Adipocyte (in vitro differentiated cells): ENCODE measurements at regions not wholly inside any gene's neighbourhood (a gene's known extent, or its start where the extent isn't known, plus 50 kb on each side); places are given as distances from the start of the nearest gene placed in this dataset.
"Not testable (repeated sequence)": the region's sequence is repeated elsewhere in the genome, so short reads cannot be mapped to it uniquely, and the experiment has no call there.

ENCODE experiments used
- DNase-seq: peaks from one replicate; pipeline ENCODE4 v3.0.0-alpha.2; 2015; ENCODE audit warnings: low read depth
- H3K27me3 ChIP-seq: replicated peaks from 2 replicates; pipeline ENCODE4 v1.7.0; 2013; ENCODE audit warnings: mild to moderate bottlenecking, low read length, moderate library complexity; ENCODE audit not compliant: control insufficient read depth, insufficient read depth
- H3K36me3 ChIP-seq: 2 replicates; pipeline ENCODE4 v1.7.0; 2013; ENCODE audit warnings: low read length, mild to moderate bottlenecking, moderate library complexity; ENCODE audit not compliant: control insufficient read depth, insufficient read depth, severe bottlenecking
- H3K4me1 ChIP-seq: 2 replicates; pipeline ENCODE4 v1.7.0; 2013; ENCODE audit warnings: mild to moderate bottlenecking, low read length, moderate library complexity; ENCODE audit not compliant: control insufficient read depth, insufficient read depth
- H3K4me3 ChIP-seq: 2 replicates; pipeline ENCODE4 v1.7.0; 2013; ENCODE audit warnings: mild to moderate bottlenecking, low read length, moderate library complexity
- H3K9ac ChIP-seq: 2 replicates; pipeline ENCODE4 v1.7.0; 2013; ENCODE audit warnings: mild to moderate bottlenecking, low read length, moderate library complexity
- H3K9me3 ChIP-seq: 2 replicates; pipeline ENCODE4 v1.7.0; 2013; ENCODE audit warnings: mild to moderate bottlenecking, low read length, moderate library complexity; ENCODE audit not compliant: control insufficient read depth

DNA sequence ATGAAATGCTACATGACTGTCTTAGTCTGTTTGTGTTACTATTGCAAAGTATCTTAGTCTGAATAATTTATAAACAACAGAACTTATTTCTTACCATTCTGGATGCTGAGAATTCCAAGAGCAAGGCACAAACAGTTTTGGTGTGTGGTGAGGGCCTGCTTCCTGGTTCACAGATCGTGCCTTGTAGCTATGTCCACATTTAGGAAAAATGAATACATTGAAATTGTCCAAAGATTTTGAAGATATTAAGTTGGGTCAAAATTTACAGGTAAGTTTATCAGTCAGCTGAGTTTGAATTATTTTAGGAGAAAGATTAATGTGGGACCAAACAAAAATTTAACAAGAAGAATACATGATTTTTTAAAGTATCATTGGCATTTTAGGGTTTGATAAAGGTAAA is 293.5 kb downstream of the LTN1 start:
- no peak for DNase-seq
- Histone ChIP-seq H3K9me3 (peaks cover 5% of the 10 kb centered on the region), H3K4me1 (peaks cover 36% of the 10 kb centered on the region), H3K9ac (peak overlapping the region; percentile 60), H3K4me3 (no peak overlapping the region), H3K27me3 (no peaks in the 10 kb centered on the region), H3K36me3 (no peaks in the 10 kb centered on the region)

DNA sequence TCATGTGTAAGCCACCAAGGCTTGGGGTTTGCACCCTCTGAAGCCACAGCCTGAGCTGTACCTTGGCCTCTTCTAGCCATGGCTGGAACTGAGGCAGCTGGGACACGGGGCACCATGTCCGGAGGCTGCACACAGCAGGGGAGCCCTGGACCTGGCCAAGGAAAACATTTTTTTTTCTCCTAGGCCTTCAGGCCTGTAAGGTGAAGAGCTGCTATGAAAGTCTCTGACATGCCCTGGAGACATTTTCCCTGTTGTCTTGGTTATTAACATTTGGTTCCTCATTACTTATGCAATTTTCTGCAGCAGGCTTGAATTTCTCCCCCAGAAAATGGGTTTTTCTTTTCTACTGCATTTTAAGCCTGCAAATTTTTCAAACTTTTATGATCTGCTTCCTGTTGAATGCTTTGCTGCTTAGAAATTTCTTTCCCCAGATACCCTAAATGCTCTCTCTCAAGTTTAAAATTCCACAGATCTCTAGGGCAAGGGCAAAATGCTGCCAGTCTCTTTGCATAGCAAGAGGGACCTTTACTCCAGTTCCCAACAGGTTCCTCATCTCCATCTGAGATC is 295.8 kb downstream of the LTN1 start:
- Histone ChIP-seq H3K9ac (no peak overlapping the region), H3K4me3 (no peak overlapping the region), H3K9me3 (no peaks in the 10 kb centered on the region), H3K27me3 (no peaks in the 10 kb centered on the region), H3K4me1 (peaks cover 35% of the 10 kb centered on the region), H3K36me3 (no peaks in the 10 kb centered on the region)
- no peak for DNase-seq

DNA sequence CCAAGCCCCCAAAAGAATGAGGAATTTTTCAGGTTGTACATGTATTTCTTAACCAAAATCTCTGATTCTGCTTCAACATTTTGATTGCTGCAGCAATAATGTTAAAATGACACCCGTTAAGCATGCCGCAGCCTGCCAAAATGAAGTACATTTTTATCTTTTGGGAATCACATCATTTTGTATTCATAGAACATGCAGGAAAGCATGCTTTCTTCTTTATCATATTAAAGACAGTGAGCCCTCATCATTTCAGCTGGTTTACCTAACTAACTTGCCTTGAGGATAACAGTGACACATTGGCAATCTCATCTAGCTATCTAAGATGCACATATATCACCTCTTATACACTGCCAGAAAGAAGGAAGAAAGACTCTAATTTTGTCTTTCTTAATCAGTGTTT is 299.2 kb downstream of the LTN1 start:
- DNase-seq = no peak
- no peak overlapping the region for H3K9ac ChIP-seq
- no peaks in the 10 kb centered on the region for H3K9me3 ChIP-seq
- H3K27me3 ChIP-seq = no peaks in the 10 kb centered on the region
- no peaks in the 10 kb centered on the region for H3K36me3 ChIP-seq
- peaks cover 12% of the 10 kb centered on the region for H3K4me1 ChIP-seq
- no peak overlapping the region for H3K4me3 ChIP-seq

DNA sequence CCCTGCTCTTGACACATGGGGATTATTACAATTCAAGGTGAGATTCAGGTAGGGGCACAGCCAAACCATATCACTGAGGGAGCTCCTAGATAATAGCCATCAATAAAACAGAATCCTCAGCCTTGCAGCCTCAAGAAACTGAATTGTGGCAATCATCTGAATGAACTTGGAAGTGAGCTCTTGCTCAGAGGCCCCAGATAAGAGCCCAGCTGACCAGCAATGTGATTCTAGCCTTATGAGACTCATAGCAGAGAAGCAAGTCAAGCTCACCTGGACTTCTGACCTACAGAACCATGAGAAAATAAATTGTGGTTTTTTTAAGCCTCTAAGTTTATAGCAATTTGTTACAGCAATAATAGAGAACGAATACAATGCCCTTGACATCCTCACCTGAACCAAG is 302.5 kb downstream of the LTN1 start:
- Histone ChIP-seq H3K36me3 (no peaks in the 10 kb centered on the region), H3K9ac (no peak overlapping the region), H3K9me3 (no peaks in the 10 kb centered on the region), H3K27me3 (no peaks in the 10 kb centered on the region), H3K4me1 (peaks cover 5% of the 10 kb centered on the region), H3K4me3 (no peak overlapping the region)
- DNase-seq = no peak

DNA sequence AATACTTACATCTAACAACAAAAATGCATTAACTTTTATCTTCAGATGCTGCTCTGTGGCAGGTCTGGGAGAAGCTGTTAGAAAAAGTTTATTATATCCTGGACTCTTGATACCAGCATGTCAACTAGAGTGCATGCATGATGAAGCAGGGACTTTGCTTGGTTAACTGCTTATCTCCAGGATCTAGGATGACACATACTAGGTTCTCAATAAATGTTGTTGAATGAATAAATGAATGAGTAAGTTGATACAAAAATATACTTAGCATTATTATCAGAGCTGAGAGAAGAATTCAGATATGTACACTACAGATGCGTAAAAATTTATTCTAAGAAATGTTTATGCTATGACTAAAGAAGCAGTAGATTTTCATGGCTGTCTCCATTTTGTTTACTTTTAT is 304.3 kb downstream of the LTN1 start:
- Histone ChIP-seq H3K9me3 (no peaks in the 10 kb centered on the region), H3K9ac (no peak overlapping the region), H3K27me3 (no peaks in the 10 kb centered on the region), H3K4me1 (peaks cover 23% of the 10 kb centered on the region), H3K36me3 (no peaks in the 10 kb centered on the region), H3K4me3 (no peak overlapping the region)
- no peak for DNase-seq

DNA sequence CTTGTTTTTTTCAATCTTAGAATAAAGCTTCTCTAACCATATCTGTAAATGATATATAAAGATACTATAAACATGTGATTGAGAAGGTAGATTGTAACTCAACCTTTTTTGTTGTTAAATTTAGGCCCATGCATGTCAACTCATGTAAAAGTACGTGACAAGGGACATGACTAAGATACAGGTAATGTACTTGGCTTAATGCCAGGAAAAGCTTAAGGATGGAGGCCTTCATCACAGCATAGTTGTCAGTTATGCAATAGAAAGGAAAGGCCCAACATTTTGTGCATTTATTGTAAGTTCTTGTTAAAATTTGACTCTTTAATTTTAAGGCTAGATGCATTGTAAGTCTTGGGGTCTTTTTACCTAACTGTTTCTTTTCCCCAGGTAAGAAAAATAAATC is 305.1 kb downstream of the LTN1 start:
- Histone ChIP-seq H3K9ac (no peak overlapping the region), H3K36me3 (no peaks in the 10 kb centered on the region), H3K4me1 (peaks cover 23% of the 10 kb centered on the region), H3K27me3 (no peaks in the 10 kb centered on the region), H3K9me3 (no peaks in the 10 kb centered on the region), H3K4me3 (no peak overlapping the region)
- no peak for DNase-seq

DNA sequence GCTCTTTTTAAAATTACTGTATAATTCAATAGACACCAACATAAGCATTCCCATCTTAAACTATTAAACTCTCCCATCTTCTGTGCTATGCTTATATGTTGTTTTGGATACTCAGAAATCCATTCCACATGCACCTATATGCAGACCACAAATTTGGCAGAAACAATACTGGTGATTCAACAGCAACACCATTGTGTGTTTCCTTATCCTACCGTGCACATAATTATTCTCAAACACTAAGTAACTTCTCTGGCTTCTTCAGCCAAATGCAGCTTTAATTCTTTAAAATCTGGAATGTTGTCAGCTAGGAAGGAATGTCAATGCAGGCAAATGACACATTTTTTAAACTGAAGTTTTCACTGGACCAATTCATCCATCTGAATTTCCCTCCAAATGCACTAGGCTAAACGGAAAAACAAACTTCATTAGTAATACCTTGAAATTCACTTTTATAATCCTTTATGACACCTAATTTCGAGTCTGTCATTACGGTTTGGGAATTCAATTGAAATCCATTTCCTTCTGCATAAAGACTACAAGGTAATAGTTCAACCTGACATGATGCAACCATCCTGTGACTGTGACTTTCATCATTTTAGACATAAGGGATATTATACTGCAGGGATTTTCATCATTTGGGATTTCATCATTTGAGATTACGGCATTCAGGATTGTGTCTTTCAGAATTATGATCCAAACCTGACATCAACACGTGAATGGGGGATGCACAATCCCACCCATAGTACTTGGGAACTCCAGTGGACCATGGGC is 308.5 kb downstream of the LTN1 start:
- Histone ChIP-seq H3K9me3 (no peaks in the 10 kb centered on the region), H3K4me3 (no peak overlapping the region), H3K27me3 (no peaks in the 10 kb centered on the region), H3K9ac (peak overlapping the region; percentile 17), H3K4me1 (peaks cover 23% of the 10 kb centered on the region), H3K36me3 (no peaks in the 10 kb centered on the region)
- no peak for DNase-seq

DNA sequence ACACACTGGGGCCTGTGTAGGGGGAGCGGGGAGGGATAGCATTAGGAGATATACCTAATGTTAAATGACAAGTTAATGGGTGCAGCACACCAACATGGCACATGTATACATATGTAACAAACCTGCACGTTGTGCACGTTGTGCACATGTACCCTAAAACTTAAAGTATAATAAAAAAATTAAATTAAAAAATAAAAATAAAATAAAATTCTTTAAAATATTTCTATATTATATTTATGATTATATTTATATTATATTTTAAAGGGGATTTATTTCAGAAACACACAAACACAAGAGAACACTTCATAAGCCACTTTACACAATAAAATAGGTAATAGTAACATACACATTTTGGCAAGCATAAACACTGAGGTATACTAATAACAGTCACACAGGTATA is 309.8 kb downstream of the LTN1 start:
- DNase-seq, H3K36me3 ChIP-seq, H3K9ac ChIP-seq, H3K4me3 ChIP-seq, H3K27me3 ChIP-seq, H3K9me3 ChIP-seq: not testable (repeated sequence)
- peaks cover 23% of the 10 kb centered on the region for H3K4me1 ChIP-seq

DNA sequence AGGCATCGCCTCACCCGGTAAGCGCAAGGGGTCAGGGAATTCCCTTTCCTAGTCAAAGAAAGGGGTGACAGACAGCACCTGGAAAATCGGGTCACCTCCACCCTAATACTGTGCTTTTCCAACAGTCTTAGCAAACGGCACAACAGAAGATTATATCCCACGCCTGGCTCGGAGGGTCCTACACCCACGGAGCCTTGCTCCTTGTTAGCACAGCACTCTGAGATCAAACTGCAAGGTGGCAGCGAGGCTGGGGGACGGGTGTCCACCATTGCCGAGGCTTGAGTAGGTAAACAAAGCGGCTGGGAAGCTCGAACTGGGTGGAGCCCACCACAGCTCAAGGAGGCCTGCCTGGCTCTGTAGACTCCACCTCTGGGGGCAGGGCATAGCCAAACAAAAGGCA is 315.6 kb downstream of the LTN1 start:
- H3K36me3 ChIP-seq, DNase-seq, H3K27me3 ChIP-seq, H3K9ac ChIP-seq, H3K4me3 ChIP-seq, H3K9me3 ChIP-seq: not testable (repeated sequence)
- peaks cover 25% of the 10 kb centered on the region for H3K4me1 ChIP-seq

DNA sequence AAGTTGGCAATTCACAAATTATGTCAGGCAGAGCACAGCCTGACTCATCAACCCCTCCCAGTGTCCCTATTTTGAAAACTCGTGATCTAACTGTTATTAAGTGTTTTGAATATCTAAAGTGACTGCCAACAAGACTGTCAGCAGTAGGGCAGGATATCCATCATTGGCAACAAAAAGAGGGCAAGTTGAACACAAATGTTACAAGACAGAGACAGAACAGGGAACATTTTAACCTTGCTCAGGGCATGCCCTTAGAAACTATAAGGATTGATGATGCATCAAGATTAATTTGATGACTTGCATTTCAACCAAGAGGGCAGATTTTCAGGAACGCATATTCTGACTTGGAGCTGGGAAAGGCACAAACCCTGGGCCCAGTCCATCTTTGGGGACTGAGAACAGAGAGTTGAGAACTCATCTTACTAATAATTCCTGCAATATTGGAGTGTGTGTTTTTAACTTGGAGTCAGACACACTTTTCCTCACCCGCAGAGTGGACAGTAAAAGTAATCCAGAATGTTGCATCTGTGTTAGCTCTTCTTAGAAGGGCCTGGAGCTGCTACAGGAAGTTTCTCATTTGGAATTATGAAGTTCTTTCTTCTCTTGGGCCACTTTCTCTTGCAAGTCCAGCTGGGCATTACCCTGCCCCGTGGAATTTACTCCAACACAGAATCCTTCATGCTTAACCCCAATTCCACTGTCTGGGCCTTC is 317.2 kb downstream of the LTN1 start:
- no peak for DNase-seq
- Histone ChIP-seq H3K4me1 (peaks cover 32% of the 10 kb centered on the region), H3K36me3 (no peaks in the 10 kb centered on the region), H3K27me3 (no peaks in the 10 kb centered on the region), H3K9me3 (no peaks in the 10 kb centered on the region), H3K4me3 (no peak overlapping the region), H3K9ac (peak overlapping the region; percentile 73)

DNA sequence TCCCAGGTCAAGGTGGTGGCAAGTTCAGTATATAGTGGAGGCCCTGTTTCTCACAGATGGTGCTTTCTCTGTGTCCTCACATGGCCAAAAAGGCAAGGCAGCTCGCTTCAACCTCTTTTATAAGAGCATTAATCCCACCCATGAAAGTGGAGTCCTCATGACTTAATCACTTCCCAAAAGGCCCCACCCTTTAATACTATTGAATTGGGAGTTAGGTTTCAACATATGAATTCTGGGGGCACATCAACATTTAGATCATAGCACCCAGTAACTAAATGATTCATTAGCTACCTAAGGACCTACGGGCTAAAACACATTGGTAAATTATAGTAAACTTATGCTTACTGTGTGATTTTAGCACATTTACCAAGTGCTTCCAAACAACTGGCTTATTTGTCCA is 317.9 kb downstream of the LTN1 start:
- Histone ChIP-seq H3K27me3 (no peaks in the 10 kb centered on the region), H3K36me3 (no peaks in the 10 kb centered on the region), H3K4me3 (peak overlapping the region; percentile 31), H3K9ac (peak overlapping the region; percentile 39), H3K4me1 (peaks cover 32% of the 10 kb centered on the region), H3K9me3 (no peaks in the 10 kb centered on the region)
- no peak for DNase-seq
